Esophagus squamous epithelium (tissue), 5 donors: ENCODE measurements at regions not wholly inside any gene's neighbourhood (a gene's known extent, or its start where the extent isn't known, plus 50 kb on each side); places are given as distances from the start of the nearest gene placed in this dataset.

ENCODE experiments used
- DNase-seq: peaks from one replicate; lab custom pipeline; 2025; lab: John Stamatoyannopoulos, UW
- H3K27ac ChIP-seq, 4 donors: fragments of 200-600 bp; sonication (generic); one replicate each; pipeline ENCODE4 v1.5.1; 2016 to 2019; ENCODE audit warnings: mild to moderate bottlenecking in 1 of 4
- H3K27me3 ChIP-seq, 4 donors: fragments of 200-600 bp; sonication (generic); 1 replicate in 3 of 4; 2 replicates in 1 of 4; pipeline versions ENCODE4 v1.5.1 to v1.6.0; 2017 to 2021; ENCODE audit warnings: antibody characterized with exemption in 1 of 4
- H3K36me3 ChIP-seq, 3 donors: fragments of 200-600 bp; sonication (generic); one replicate each; pipeline ENCODE4 v1.5.1; 2016 to 2019
- H3K4me1 ChIP-seq, 3 donors: fragments of 200-600 bp; sonication (generic); one replicate each; pipeline ENCODE4 v1.5.1; 2017 to 2019
- H3K4me3 ChIP-seq, 4 donors: fragments of 200-600 bp; sonication (generic); 1 replicate in 3 of 4; 2 replicates in 1 of 4; pipeline ENCODE4 v1.5.1; 2016 to 2019; ENCODE audit warnings: mild to moderate bottlenecking in 2 of 4, moderate library complexity in 1 of 4
- H3K9me3 ChIP-seq, 3 donors: fragments of 200-600 bp; sonication (generic); one replicate each; pipeline ENCODE4 v1.5.1; 2016 to 2019
- CTCF ChIP-seq, 6 experiments: fragments of 450-650 bp in 4 of 6; fragments of 200-600 bp in 2 of 6; sonication (generic) in 2 of 6; IDR thresholded peaks; one replicate each; pipeline ENCODE4 v1.5.1; 2016 to 2019; ENCODE audit warnings: antibody characterized with exemption in 6 of 6, mild to moderate bottlenecking in 4 of 6, moderate library complexity in 4 of 6
- POLR2A ChIP-seq, 4 donors: fragments of 450-650 bp; IDR thresholded peaks; one replicate each; pipeline ENCODE4 v1.6.1; 2017; ENCODE audit warnings: antibody characterized with exemption in 4 of 4, mild to moderate bottlenecking in 4 of 4, moderate library complexity in 3 of 4
- WGBS, 2 donors: methylation state at CpG; one replicate each; pipeline ENCODE4 v1.1.5; 2018; 5-methylcytosine and 5-hydroxymethylcytosine counted together
- intact Hi-C: fragments of 100-400 bp; cut with DNase I; formaldehyde crosslinking; loops from one replicate; pipeline ENCODE4 v1.15.0; 2022
- donor health status: DM: yes; HTN: yes; CAD: no.

- Histone ChIP-seq H3K36me3 (no peaks in the 10 kb centered on the region), H3K27me3 (no peaks in the 10 kb centered on the region), H3K4me3 (no peak overlapping the region), H3K27ac (no peak overlapping the region), H3K9me3 (peaks cover 0 to 18% (median 4%) of the 10 kb centered on the region in 3 donors), H3K4me1 (no peaks in the 10 kb centered on the region)
- intact Hi-C loops: no loop called here
- WGBS, 2 donors: 56 to 73% methylated on average over 1 of the region's 1 CpG
- DNase-seq: no peak
- TF ChIP-seq POLR2A (IDR thresholded peaks at IDR 0.05) (no peak), CTCF (IDR thresholded peaks at IDR 0.05) (no peak)
Measured at GRCh38 chr6:148674306-148674705, 72.5 kb upstream of the UST start.

GRCh38 chr6:148677594-148678476, 69.0 kb upstream of the UST start:
- Histone ChIP-seq H3K36me3 (no peaks in the 10 kb centered on the region), H3K4me1 (no peaks in the 10 kb centered on the region), H3K4me3 (no peak overlapping the region), H3K27me3 (no peaks in the 10 kb centered on the region), H3K9me3 (no peaks in the 10 kb centered on the region), H3K27ac (no peak overlapping the region)
- TF ChIP-seq CTCF (IDR thresholded peaks at IDR 0.05) (no peak), POLR2A (IDR thresholded peaks at IDR 0.05) (no peak)
- DNase-seq: no peak
- 81 to 86% methylated on average over 8 of the region's 8 CpGs for WGBS, 2 donors
- intact Hi-C loops: no loop called here

DNA sequence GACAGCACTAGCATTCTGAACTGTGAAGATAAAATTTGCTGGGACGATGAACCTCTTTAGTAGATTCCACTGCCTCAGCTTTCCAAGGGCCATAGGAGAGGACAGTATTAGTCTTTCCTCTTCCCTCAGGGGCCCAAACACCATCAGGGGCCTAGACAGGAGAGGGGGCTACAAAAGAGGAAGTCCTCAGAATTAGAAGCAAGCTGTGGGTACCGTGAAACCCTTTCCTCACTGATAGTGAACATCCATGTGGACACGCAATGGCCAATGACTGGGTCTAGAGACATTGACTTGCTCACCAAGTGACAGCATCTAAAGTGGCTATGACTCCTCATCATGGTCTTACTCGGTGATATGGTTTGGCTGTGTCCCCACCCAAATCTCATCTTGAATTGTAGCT, 68.1 kb upstream of the UST start:
- intact Hi-C loops: no loop called here
- TF ChIP-seq CTCF (IDR thresholded peaks at IDR 0.05) (no peak), POLR2A (IDR thresholded peaks at IDR 0.05) (no peak)
- 85 to 94% methylated on average over 4 of the region's 4 CpGs for WGBS, 2 donors
- H3K4me1 ChIP-seq: no peaks in the 10 kb centered on the region
- no peak overlapping the region for H3K27ac ChIP-seq
- no peaks in the 10 kb centered on the region for H3K9me3 ChIP-seq
- no peak for DNase-seq
- H3K27me3 ChIP-seq: no peaks in the 10 kb centered on the region
- no peaks in the 10 kb centered on the region for H3K36me3 ChIP-seq
- H3K4me3 ChIP-seq: no peak overlapping the region

GRCh38 chr6:148681666-148682065, 65.2 kb upstream of the UST start:
- DNase-seq: no peak
- Histone ChIP-seq H3K4me3 (no peak overlapping the region), H3K27me3 (no peaks in the 10 kb centered on the region), H3K9me3 (no peaks in the 10 kb centered on the region), H3K4me1 (no peaks in the 10 kb centered on the region), H3K27ac (no peak overlapping the region), H3K36me3 (no peaks in the 10 kb centered on the region)
- intact Hi-C loops: no loop called here
- 79 to 83% methylated on average over 1 of the region's 1 CpG for WGBS, 2 donors
- TF ChIP-seq POLR2A (IDR thresholded peaks at IDR 0.05) (no peak), CTCF (IDR thresholded peaks at IDR 0.05) (no peak)

DNA sequence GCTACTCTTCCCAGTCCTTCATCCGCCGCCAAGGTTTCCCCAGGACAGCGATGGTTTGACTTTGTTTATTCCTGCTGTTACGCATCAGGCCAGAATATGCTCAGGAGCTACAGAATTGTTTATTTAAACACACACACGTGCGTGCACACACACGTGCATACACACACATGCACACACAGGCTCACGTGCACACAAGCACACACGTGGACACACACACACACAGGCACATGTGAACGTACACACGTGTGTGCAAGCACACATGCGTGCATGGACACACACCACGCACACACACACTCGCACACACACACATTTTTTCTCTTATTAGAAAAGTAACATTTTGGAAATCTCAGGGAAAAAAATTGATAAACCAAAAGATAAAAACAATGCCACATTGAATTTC, 64.6 kb upstream of the UST start:
- Histone ChIP-seq H3K4me3 (no peak overlapping the region), H3K9me3 (no peaks in the 10 kb centered on the region), H3K27me3 (no peaks in the 10 kb centered on the region), H3K27ac (no peak overlapping the region), H3K4me1 (no peaks in the 10 kb centered on the region), H3K36me3 (no peaks in the 10 kb centered on the region)
- intact Hi-C loops: no loop called here
- DNase-seq: no peak
- TF ChIP-seq CTCF (IDR thresholded peaks at IDR 0.05) (no peak), POLR2A (IDR thresholded peaks at IDR 0.05) (no peak)
- 78 to 88% methylated on average over 13 to 14 of the region's 14 CpGs for WGBS, 2 donors
